ENCODE measurements at regions not wholly inside any gene's neighbourhood (a gene's known extent, or its start where the extent isn't known, plus 50 kb on each side); places are given as distances from the start of the nearest gene placed in this dataset.

DNA sequence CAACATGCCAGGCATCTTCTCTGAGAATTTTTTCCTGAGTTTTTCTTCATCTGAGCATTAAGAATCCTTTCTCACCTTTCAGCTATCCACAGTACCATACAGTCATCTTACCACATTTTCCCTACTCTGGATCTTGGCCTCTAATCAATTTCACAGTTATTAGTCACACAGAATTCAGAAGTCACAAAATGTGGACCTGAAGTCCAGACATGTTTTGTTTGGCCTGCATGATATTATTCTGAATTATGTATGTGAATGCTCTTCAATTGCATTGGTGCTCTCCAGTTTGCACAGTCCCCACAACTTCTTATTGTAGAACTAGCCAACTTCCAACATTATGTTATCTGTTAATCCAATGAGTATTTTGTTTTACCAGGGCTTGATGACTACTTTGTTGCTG, 102.3 kb upstream of the GRIA3 start:
- no peak for ATAC-seq
- Histone ChIP-seq H2AFZ (ENCODE audit: low read depth, low read length) (no peak overlapping the region), H3K27ac (ENCODE audit: extremely low read depth, low read depth, low read length) (no peak overlapping the region), H3K9me3 (replicated peaks; ENCODE audit: control insufficient read depth, insufficient read depth, low read depth, low read length) (no peaks in the 10 kb centered on the region), H3K9me1 (ENCODE audit: control insufficient read depth, insufficient read depth, low read length) (no peaks in the 10 kb centered on the region), H4K20me1 (replicated peaks; ENCODE audit: control insufficient read depth, insufficient read depth, low read length) (no peaks in the 10 kb centered on the region), H3K4me3 (no peak overlapping the region), H3K9ac (ENCODE audit: insufficient read depth in 1 of 2, low read depth in 2 of 2, low read length in 2 of 2) (no peak overlapping the region), H3K4me1 (replicated peaks in 1 of 2; ENCODE audit: control insufficient read depth in 2 of 2, insufficient read depth in 2 of 2, low read length in 2 of 2) (no peaks in the 10 kb centered on the region), H3K36me3 (ENCODE audit: control insufficient read depth, insufficient read depth, low read length) (no peaks in the 10 kb centered on the region), H3K79me2 (ENCODE audit: control insufficient read depth, insufficient read depth, low read length) (no peaks in the 10 kb centered on the region), H3K27me3 (ENCODE audit: control insufficient read depth in 2 of 2, insufficient read depth in 2 of 2, low read length in 2 of 2) (no peaks in the 10 kb centered on the region), H3K4me2 (ENCODE audit: insufficient read depth, low read length) (no peak overlapping the region)
- DNase-seq (ENCODE audit: extremely low read depth in 1 of 4, low spot score in 3 of 4), result no peak
- in situ Hi-C loops (cut with MboI), result no loop called here
- ChIA-PET CTCF (ENCODE audit: low intra/inter-chr PET ratio) (no interaction called here), POLR2A (no interaction called here)
- TF ChIP-seq, protein P1, sequence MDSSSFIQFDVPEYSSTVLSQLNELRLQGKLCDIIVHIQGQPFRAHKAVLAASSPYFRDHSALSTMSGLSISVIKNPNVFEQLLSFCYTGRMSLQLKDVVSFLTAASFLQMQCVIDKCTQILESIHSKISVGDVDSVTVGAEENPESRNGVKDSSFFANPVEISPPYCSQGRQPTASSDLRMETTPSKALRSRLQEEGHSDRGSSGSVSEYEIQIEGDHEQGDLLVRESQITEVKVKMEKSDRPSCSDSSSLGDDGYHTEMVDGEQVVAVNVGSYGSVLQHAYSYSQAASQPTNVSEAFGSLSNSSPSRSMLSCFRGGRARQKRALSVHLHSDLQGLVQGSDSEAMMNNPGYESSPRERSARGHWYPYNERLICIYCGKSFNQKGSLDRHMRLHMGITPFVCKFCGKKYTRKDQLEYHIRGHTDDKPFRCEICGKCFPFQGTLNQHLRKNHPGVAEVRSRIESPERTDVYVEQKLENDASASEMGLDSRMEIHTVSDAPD (CRISPR knock-in tag; IDR thresholded peaks at IDR 0.05), result no peak
- TF ChIP-seq ZNF316 (IDR thresholded peaks at IDR 0.05) (no peak), ESRRA (IDR thresholded peaks at IDR 0.05; ENCODE audit: borderline replicate concordance, low read depth) (no peak), BRD4 (IDR thresholded peaks at IDR 0.05) (no peak), GABPA (tag; conservative IDR thresholded peaks at IDR 0.05; ENCODE audit: low read depth) (no peak), PTRF (tag; IDR thresholded peaks at IDR 0.05) (no peak), KAT8 (IDR thresholded peaks at IDR 0.05; ENCODE audit: low read depth) (no peak), RCOR1 (IDR thresholded peaks at IDR 0.05; ENCODE audit: borderline replicate concordance in 1 of 2, low read depth in 2 of 2, low read length in 2 of 2) (no peak), ZBTB8A (IDR thresholded peaks at IDR 0.05; ENCODE audit: partially characterized antibody) (no peak), FOXJ3 (CRISPR knock-in tag; IDR thresholded peaks at IDR 0.05) (no peak), FOXK2 (conservative IDR thresholded peaks at IDR 0.05 in 1 of 2, IDR thresholded peaks at IDR 0.05 in 1 of 2; ENCODE audit: low read depth in 2 of 2) (no peak), TCF7L2 (IDR thresholded peaks at IDR 0.05; ENCODE audit: low read depth, low read length) (no peak), DIDO1 (tag; IDR thresholded peaks at IDR 0.05; ENCODE audit: low read depth) (no peak), ZNF197 (CRISPR knock-in tag; IDR thresholded peaks at IDR 0.05; ENCODE audit: low read depth) (no peak)
- TF ChIP-seq, protein P2, sequence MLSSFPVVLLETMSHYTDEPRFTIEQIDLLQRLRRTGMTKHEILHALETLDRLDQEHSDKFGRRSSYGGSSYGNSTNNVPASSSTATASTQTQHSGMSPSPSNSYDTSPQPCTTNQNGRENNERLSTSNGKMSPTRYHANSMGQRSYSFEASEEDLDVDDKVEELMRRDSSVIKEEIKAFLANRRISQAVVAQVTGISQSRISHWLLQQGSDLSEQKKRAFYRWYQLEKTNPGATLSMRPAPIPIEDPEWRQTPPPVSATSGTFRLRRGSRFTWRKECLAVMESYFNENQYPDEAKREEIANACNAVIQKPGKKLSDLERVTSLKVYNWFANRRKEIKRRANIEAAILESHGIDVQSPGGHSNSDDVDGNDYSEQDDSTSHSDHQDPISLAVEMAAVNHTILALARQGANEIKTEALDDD (IDR thresholded peaks at IDR 0.05), result no peak
- TF ChIP-seq, protein P3, sequence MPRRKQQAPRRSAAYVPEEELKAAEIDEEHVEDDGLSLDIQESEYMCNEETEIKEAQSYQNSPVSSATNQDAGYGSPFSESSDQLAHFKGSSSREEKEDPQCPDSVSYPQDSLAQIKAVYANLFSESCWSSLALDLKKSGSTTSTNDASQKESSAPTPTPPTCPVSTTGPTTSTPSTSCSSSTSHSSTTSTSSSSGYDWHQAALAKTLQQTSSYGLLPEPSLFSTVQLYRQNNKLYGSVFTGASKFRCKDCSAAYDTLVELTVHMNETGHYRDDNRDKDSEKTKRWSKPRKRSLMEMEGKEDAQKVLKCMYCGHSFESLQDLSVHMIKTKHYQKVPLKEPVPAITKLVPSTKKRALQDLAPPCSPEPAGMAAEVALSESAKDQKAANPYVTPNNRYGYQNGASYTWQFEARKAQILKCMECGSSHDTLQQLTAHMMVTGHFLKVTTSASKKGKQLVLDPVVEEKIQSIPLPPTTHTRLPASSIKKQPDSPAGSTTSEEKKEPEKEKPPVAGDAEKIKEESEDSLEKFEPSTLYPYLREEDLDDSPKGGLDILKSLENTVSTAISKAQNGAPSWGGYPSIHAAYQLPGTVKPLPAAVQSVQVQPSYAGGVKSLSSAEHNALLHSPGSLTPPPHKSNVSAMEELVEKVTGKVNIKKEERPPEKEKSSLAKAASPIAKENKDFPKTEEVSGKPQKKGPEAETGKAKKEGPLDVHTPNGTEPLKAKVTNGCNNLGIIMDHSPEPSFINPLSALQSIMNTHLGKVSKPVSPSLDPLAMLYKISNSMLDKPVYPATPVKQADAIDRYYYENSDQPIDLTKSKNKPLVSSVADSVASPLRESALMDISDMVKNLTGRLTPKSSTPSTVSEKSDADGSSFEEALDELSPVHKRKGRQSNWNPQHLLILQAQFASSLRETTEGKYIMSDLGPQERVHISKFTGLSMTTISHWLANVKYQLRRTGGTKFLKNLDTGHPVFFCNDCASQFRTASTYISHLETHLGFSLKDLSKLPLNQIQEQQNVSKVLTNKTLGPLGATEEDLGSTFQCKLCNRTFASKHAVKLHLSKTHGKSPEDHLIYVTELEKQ (CRISPR knock-in tag; IDR thresholded peaks at IDR 0.05), result no peak
- TF ChIP-seq, protein P4, sequence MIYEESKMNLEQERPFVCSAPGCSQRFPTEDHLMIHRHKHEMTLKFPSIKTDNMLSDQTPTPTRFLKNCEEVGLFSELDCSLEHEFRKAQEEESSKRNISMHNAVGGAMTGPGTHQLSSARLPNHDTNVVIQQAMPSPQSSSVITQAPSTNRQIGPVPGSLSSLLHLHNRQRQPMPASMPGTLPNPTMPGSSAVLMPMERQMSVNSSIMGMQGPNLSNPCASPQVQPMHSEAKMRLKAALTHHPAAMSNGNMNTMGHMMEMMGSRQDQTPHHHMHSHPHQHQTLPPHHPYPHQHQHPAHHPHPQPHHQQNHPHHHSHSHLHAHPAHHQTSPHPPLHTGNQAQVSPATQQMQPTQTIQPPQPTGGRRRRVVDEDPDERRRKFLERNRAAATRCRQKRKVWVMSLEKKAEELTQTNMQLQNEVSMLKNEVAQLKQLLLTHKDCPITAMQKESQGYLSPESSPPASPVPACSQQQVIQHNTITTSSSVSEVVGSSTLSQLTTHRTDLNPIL (CRISPR knock-in tag; IDR thresholded peaks at IDR 0.05), result no peak
- no TSS peak for BruUV-seq (replicated peaks)
- FAIRE-seq, result no peak
- intact Hi-C loops (cut with micrococcal nuclease), result no loop called here

Data from K562 (cell line).